H1 (cell line): ENCODE measurements at regions not wholly inside any gene's neighbourhood (a gene's known extent, or its start where the extent isn't known, plus 50 kb on each side); places are given as distances from the start of the nearest gene placed in this dataset.

Source experiments
- CTCF ChIA-PET: fragments of 300-600 bp; sonication (Branson Sonifier 250); formaldehyde crosslinking; loops from one replicate; lab custom pipeline; 2021; ENCODE audit not compliant: partially characterized antibody; lab: Charles Lee
- POLR2A ChIA-PET: fragments of 300-600 bp; sonication (Branson Sonifier 250); formaldehyde crosslinking; loops from one replicate; lab custom pipeline; 2021; ENCODE audit warnings: inconsistent platforms; ENCODE audit not compliant: partially characterized antibody; lab: Charles Lee
- DNase-seq, 2 experiments: peaks; one replicate each; pipeline versions ENCODE4 v3.0.0 to v3.0.0-alpha.2; 2010 to 2022; ENCODE audit warnings: low spot score in 2 of 2, low read depth in 1 of 2, mixed read lengths in 1 of 2
- FAIRE-seq: peaks from 2 replicates; lab custom pipeline; 2011; peaks lifted over from hg19 to GRCh38; lab: Jason Lieb, UNC
- H2AFZ ChIP-seq: 2 replicates; pipeline ENCODE4 v1.8.1; 2012; ENCODE audit warnings: low read length, inconsistent platforms
- H2AK5ac ChIP-seq: 2 replicates; pipeline ENCODE4 v1.6.1; 2013; ENCODE audit warnings: low read depth, low read length
- H2BK120ac ChIP-seq: replicated peaks from 2 replicates; pipeline ENCODE3; 2013; ENCODE audit warnings: low read depth, low read length, inconsistent platforms
- H2BK12ac ChIP-seq: 2 replicates; pipeline ENCODE4 v1.6.1; 2013; ENCODE audit warnings: low read depth, low read length
- H2BK15ac ChIP-seq: 2 replicates; pipeline ENCODE4 v1.6.1; 2013; ENCODE audit warnings: low read length
- H2BK20ac ChIP-seq: 2 replicates; pipeline ENCODE4 v1.6.1; 2013; ENCODE audit warnings: low read length
- H2BK5ac ChIP-seq: 2 replicates; pipeline ENCODE4 v1.6.1; 2013; ENCODE audit warnings: low read depth, low read length
- H3K14ac ChIP-seq: 2 replicates; pipeline ENCODE4 v1.6.1; 2013; ENCODE audit warnings: inconsistent platforms; ENCODE audit not compliant: insufficient read length
- H3K18ac ChIP-seq: 2 replicates; pipeline ENCODE4 v1.6.1; 2013; ENCODE audit warnings: low read length; ENCODE audit errors: extremely low read depth
- H3K23ac ChIP-seq: 2 replicates; pipeline ENCODE4 v1.6.1; 2013; ENCODE audit warnings: inconsistent platforms; ENCODE audit not compliant: insufficient read length
- H3K23me2 ChIP-seq: 2 replicates; pipeline ENCODE4 v1.6.1; 2013; ENCODE audit warnings: low read depth, low read length
- H3K27ac ChIP-seq: 2 replicates; pipeline ENCODE4 v1.6.1; 2011; ENCODE audit warnings: low read depth, low read length, inconsistent platforms
- H3K27me3 ChIP-seq, 4 experiments: replicated peaks in 1 of 4; 1 replicate in 1 of 4; 2 replicates in 3 of 4; pipeline versions ENCODE4 v1.6.1 to v1.8.1; 2011 to 2013; ENCODE audit warnings: low read length in 3 of 4, mild to moderate bottlenecking in 3 of 4, inconsistent platforms in 2 of 4, mixed read lengths in 2 of 4, moderate library complexity in 1 of 4; ENCODE audit not compliant: control insufficient read depth in 3 of 4, insufficient read depth in 3 of 4; ENCODE audit errors: extremely low read depth in 1 of 4
- H3K36me3 ChIP-seq, 4 experiments: 2 replicates each; pipeline versions ENCODE4 v1.6.1 to v1.8.1; 2011 to 2013; ENCODE audit warnings: mild to moderate bottlenecking in 4 of 4, low read length in 3 of 4, moderate library complexity in 2 of 4, control low read depth in 1 of 4, inconsistent platforms in 1 of 4; ENCODE audit not compliant: insufficient read depth in 4 of 4, control insufficient read depth in 2 of 4
- H3K4ac ChIP-seq: replicated peaks from 2 replicates; pipeline ENCODE3; 2013; ENCODE audit warnings: low read length, low read depth, mixed read lengths, inconsistent platforms; ENCODE audit not compliant: insufficient read length
- H3K4me1 ChIP-seq, 4 experiments: replicated peaks in 1 of 4; 1 replicate in 1 of 4; 2 replicates in 3 of 4; pipeline versions ENCODE4 v1.6.1 to v1.8.1; 2011 to 2013; ENCODE audit warnings: low read length in 3 of 4, inconsistent platforms in 2 of 4, mixed read lengths in 1 of 4; ENCODE audit not compliant: insufficient read depth in 4 of 4, control insufficient read depth in 3 of 4
- H3K4me2 ChIP-seq, 2 experiments: 2 replicates each; pipeline versions ENCODE4 v1.6.1 to v1.8.1; 2011 to 2013; ENCODE audit warnings: low read depth in 2 of 2, low read length in 2 of 2, control low read depth in 1 of 2, inconsistent platforms in 1 of 2, mild to moderate bottlenecking in 1 of 2; ENCODE audit not compliant: insufficient read depth in 1 of 2
- H3K4me3 ChIP-seq, 4 experiments: fragments of 200-600, 300-600 bp in 1 of 4; sonication (generic), shearing (Covaris generic), sonication (Bioruptor Twin) in 1 of 4; 2 replicates each; pipeline versions ENCODE4 v1.5.1 to v1.8.1; 2011 to 2016; ENCODE audit warnings: low read length in 4 of 4, low read depth in 3 of 4, control low read depth in 2 of 4, inconsistent platforms in 2 of 4, mild to moderate bottlenecking in 2 of 4, mixed read lengths in 1 of 4, moderate library complexity in 1 of 4; ENCODE audit not compliant: insufficient read depth in 2 of 4; ENCODE audit errors: extremely low read depth in 1 of 4
- H3K56ac ChIP-seq: replicated peaks from 2 replicates; pipeline ENCODE3; 2013; ENCODE audit warnings: low read depth, mild to moderate bottlenecking, mixed read lengths, low read length, inconsistent platforms; ENCODE audit not compliant: insufficient read length
- H3K79me1 ChIP-seq: 2 replicates; pipeline ENCODE4 v1.6.1; 2013; ENCODE audit warnings: low read depth, low read length, control low read depth
- H3K79me2 ChIP-seq, 2 experiments: 2 replicates each; pipeline versions ENCODE4 v1.6.1 to v1.8.1; 2012 to 2013; ENCODE audit warnings: low read length in 2 of 2, mild to moderate bottlenecking in 2 of 2, inconsistent platforms in 1 of 2; ENCODE audit not compliant: insufficient read depth in 2 of 2, control insufficient read depth in 1 of 2
- H3K9ac ChIP-seq, 4 experiments: replicated peaks in 1 of 4; 1 replicate in 1 of 4; 2 replicates in 3 of 4; pipeline versions ENCODE4 v1.6.1 to v1.8.1; 2011 to 2013; ENCODE audit warnings: low read depth in 3 of 4, low read length in 3 of 4, control low read depth in 2 of 4, mild to moderate bottlenecking in 2 of 4, moderate library complexity in 2 of 4, inconsistent platforms in 1 of 4; ENCODE audit errors: extremely low read depth in 1 of 4
- H3K9me3 ChIP-seq, 2 experiments: 2 replicates each; pipeline versions ENCODE4 v1.6.1 to v1.8.1; 2012 to 2013; ENCODE audit warnings: mild to moderate bottlenecking in 2 of 2, moderate library complexity in 2 of 2, control low read depth in 1 of 2, inconsistent platforms in 1 of 2, low read depth in 1 of 2, low read length in 1 of 2, mixed read lengths in 1 of 2; ENCODE audit not compliant: insufficient read depth in 2 of 2
- H4K20me1 ChIP-seq, 2 experiments: replicated peaks in 1 of 2; 2 replicates each; pipeline versions ENCODE3 to v1.8.1; 2011 to 2013; ENCODE audit warnings: inconsistent platforms in 2 of 2, low read length in 2 of 2, mild to moderate bottlenecking in 1 of 2; ENCODE audit not compliant: insufficient read depth in 2 of 2, control insufficient read depth in 1 of 2
- H4K5ac ChIP-seq: 2 replicates; pipeline ENCODE4 v1.6.1; 2013; ENCODE audit warnings: low read length, low read depth, mixed read lengths, inconsistent platforms; ENCODE audit not compliant: insufficient read length
- H4K8ac ChIP-seq: 2 replicates; pipeline ENCODE4 v1.8.0; 2013; ENCODE audit warnings: mild to moderate bottlenecking, moderate library complexity, low read length, inconsistent platforms; ENCODE audit not compliant: insufficient read depth; ENCODE audit errors: extremely low read depth
- H4K91ac ChIP-seq: replicated peaks from 2 replicates; pipeline ENCODE3; 2013; ENCODE audit warnings: low read length, mixed read lengths, inconsistent platforms; ENCODE audit not compliant: insufficient read length
- BRCA1 ChIP-seq: IDR thresholded peaks from 2 replicates; pipeline ENCODE4 v1.6.1; 2012; ENCODE audit warnings: low read depth, low read length, improper control_type of control experiment
- CEBPB ChIP-seq: IDR thresholded peaks from 2 replicates; pipeline ENCODE4 v1.6.1; 2012; ENCODE audit warnings: low read depth, low read length
- CHD1 ChIP-seq: IDR thresholded peaks from 2 replicates; pipeline ENCODE4 v1.6.1; 2012; ENCODE audit warnings: low read depth, low read length, improper control_type of control experiment
- POLR2A ChIP-seq, 2 experiments: IDR thresholded peaks; 1 replicate in 1 of 2; 2 replicates in 1 of 2; pipeline ENCODE4 v1.6.1; 2011; ENCODE audit warnings: low read depth in 2 of 2, low read length in 2 of 2, mild to moderate bottlenecking in 2 of 2; ENCODE audit errors: control extremely low read depth in 1 of 2
- SIRT6 ChIP-seq: IDR thresholded peaks from one replicate; pipeline ENCODE4 v1.7.1; 2012; ENCODE audit warnings: low read length, inconsistent platforms
- WGBS, 2 experiments: shearing (Covaris generic) in 1 of 2; methylation state at CpG; one replicate each; pipeline versions ENCODE4 v1.1.6 to v1.1.7; 2013 to 2015; ENCODE audit warnings: low lambda C conversion rate in 2 of 2, mixed read lengths in 2 of 2, inconsistent platforms in 1 of 2, low coverage in 1 of 2, missing lambda C conversion rate in 1 of 2; ENCODE audit not compliant: insufficient replicate concordance in 2 of 2, insufficient coverage in 1 of 2, insufficient read length in 1 of 2; ENCODE audit errors: extremely low coverage in 1 of 2, missing lambda C conversion rate in 1 of 2; 5-methylcytosine and 5-hydroxymethylcytosine counted together
- TF ChIP-seq, protein P1 (sequence below): IDR thresholded peaks from 2 replicates; pipeline ENCODE4 v1.6.1; 2011; ENCODE audit warnings: low read depth, mild to moderate bottlenecking, low read length; ENCODE audit not compliant: insufficient read depth

- Histone ChIP-seq H3K23me2 (no peaks in the 10 kb centered on the region), H2BK20ac (no peak overlapping the region), H3K56ac (no peak overlapping the region), H4K91ac (no peak overlapping the region), H3K4me2 (no peak overlapping the region), H3K79me2 (no peaks in the 10 kb centered on the region), H4K5ac (no peak overlapping the region), H3K27me3 (no peaks in the 10 kb centered on the region), H2AFZ (no peak overlapping the region), H3K9me3 (no peaks in the 10 kb centered on the region), H3K27ac (no peak overlapping the region), H3K9ac (no peak overlapping the region), H3K4me3 (no peak overlapping the region), H3K18ac (no peak overlapping the region), H2AK5ac (no peak overlapping the region), H3K4ac (no peak overlapping the region), H4K8ac (no peak overlapping the region), H4K20me1 (no peaks in the 10 kb centered on the region), H3K79me1 (no peaks in the 10 kb centered on the region), H3K4me1 (no peaks in the 10 kb centered on the region), H3K36me3 (no peaks in the 10 kb centered on the region), H2BK120ac (no peak overlapping the region), H2BK12ac (no peak overlapping the region), H3K14ac (no peak overlapping the region), H2BK5ac (no peak overlapping the region), H3K23ac (no peak overlapping the region), H2BK15ac (no peak overlapping the region)
- TF ChIP-seq BRCA1 (no peak), POLR2A (IDR thresholded peaks at IDR 0.05; ENCODE audit: control extremely low read depth in 1 of 2, low read depth in 2 of 2, low read length in 2 of 2) (no peak), SIRT6 (no peak), CHD1 (no peak), CEBPB (no peak)
- TF ChIP-seq, protein P1, sequence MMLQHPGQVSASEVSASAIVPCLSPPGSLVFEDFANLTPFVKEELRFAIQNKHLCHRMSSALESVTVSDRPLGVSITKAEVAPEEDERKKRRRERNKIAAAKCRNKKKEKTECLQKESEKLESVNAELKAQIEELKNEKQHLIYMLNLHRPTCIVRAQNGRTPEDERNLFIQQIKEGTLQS: no peak
- 93% methylated on average over 3 of the region's 3 CpGs; no CpG with 5 or more reads in 1 of the 2 experiments for WGBS, 2 experiments
- ChIA-PET CTCF (interaction anchor here (1.0 to 1.2 kb wide), 4 partner anchors 8 to 20 kb away, joined by 3 to 4 read pairs (median 3); no protein-coding TSS in a partner anchor), POLR2A (no interaction called here)
- FAIRE-seq: no peak
- DNase-seq: no peak
Observed at GRCh38 chr14:81729622-81730021, 196.0 kb upstream of the SEL1L start.
